ENCODE measurements at regions not wholly inside any gene's neighbourhood (a gene's known extent, or its start where the extent isn't known, plus 50 kb on each side); places are given as distances from the start of the nearest gene placed in this dataset.

DNA sequence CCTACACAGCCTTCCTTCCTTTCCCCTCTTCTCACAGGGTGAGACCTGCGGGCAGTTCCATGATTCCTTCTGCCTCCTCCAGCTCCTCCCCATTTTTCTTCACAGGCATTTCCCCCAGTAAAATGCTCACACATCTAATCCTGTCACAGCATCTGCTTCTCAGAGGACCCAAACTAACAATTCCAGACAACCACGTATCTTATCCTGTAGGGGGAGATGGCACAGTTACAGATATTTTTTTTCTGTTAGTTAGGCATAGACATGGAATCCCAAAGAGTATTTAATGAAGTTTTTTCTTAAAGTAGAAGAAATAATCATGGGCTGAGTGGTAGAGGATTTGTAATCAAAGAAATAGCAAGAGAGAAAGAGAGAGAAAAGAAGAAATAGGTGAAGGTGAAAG is 373.1 kb upstream of the ADAMTS9 start:
- H3K4me2 ChIP-seq (ENCODE audit: low read length), result no peak overlapping the region
- no peak overlapping the region for H3K9ac ChIP-seq (ENCODE audit: low read length)
- no peaks in the 10 kb centered on the region for H3K9me2 ChIP-seq (ENCODE audit: insufficient read depth)
- no TSS peak for BruUV-seq (replicated peaks)
- no peaks in the 10 kb centered on the region for H4K20me1 ChIP-seq (ENCODE audit: insufficient read depth)
- no peak overlapping the region for H3K27ac ChIP-seq (ENCODE audit: low read depth, low read length)
- intact Hi-C loops (cut with micrococcal nuclease), result no loop called here
- ATAC-seq (no peak), DNase-seq (ENCODE audit: low read depth, low spot score) (no peak)
- ChIA-PET POLR2A (no interaction called here), CTCF (no interaction called here), RAD21 (ENCODE audit: low non-redundant PET in 1 of 2, low total read pairs in 2 of 2, uncharacterized antibody in 2 of 2, unreplicated experiment in 2 of 2) (no interaction called here)
- H3K27me3 ChIP-seq (ENCODE audit: insufficient read depth, low read length), result peaks cover 4% of the 10 kb centered on the region; the same call in 1 of the 2 replicates
- H3K36me3 ChIP-seq (ENCODE audit: control insufficient read depth in 1 of 2, insufficient read depth in 2 of 2, low read length in 2 of 2), result no peaks in the 10 kb centered on the region
- no peaks in the 10 kb centered on the region for H3K4me1 ChIP-seq (ENCODE audit: control insufficient read depth in 1 of 2, insufficient read depth in 2 of 2, low read length in 2 of 2)
- TF ChIP-seq CEBPB (IDR thresholded peaks at IDR 0.05; ENCODE audit: low read depth), result no peak
- TF ChIP-seq, protein P1, sequence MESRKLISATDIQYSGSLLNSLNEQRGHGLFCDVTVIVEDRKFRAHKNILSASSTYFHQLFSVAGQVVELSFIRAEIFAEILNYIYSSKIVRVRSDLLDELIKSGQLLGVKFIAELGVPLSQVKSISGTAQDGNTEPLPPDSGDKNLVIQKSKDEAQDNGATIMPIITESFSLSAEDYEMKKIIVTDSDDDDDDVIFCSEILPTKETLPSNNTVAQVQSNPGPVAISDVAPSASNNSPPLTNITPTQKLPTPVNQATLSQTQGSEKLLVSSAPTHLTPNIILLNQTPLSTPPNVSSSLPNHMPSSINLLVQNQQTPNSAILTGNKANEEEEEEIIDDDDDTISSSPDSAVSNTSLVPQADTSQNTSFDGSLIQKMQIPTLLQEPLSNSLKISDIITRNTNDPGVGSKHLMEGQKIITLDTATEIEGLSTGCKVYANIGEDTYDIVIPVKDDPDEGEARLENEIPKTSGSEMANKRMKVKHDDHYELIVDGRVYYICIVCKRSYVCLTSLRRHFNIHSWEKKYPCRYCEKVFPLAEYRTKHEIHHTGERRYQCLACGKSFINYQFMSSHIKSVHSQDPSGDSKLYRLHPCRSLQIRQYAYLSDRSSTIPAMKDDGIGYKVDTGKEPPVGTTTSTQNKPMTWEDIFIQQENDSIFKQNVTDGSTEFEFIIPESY (IDR thresholded peaks at IDR 0.05; ENCODE audit: extremely low read depth, insufficient replicate concordance, low read length), result no peak
- no peak for TF ChIP-seq TCF7L2 (IDR thresholded peaks at IDR 0.05; ENCODE audit: borderline replicate concordance, extremely low read depth, insufficient read depth, insufficient read length)
- no peak for TF ChIP-seq ZFX (IDR thresholded peaks at IDR 0.05)
- TF ChIP-seq SIN3A (IDR thresholded peaks at IDR 0.05; ENCODE audit: low read depth), result no peak
- no peak for TF ChIP-seq EZH2phosphoT487 (IDR thresholded peaks at IDR 0.05; ENCODE audit: borderline replicate concordance)
- TF ChIP-seq SP1 (IDR thresholded peaks at IDR 0.05; ENCODE audit: low read depth), result no peak
- TF ChIP-seq EGR1 (IDR thresholded peaks at IDR 0.05; ENCODE audit: low read depth), result no peak
- TF ChIP-seq, protein P2, sequence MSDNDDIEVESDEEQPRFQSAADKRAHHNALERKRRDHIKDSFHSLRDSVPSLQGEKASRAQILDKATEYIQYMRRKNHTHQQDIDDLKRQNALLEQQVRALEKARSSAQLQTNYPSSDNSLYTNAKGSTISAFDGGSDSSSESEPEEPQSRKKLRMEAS (IDR thresholded peaks at IDR 0.05), result no peak
- TF ChIP-seq CBX3 (IDR thresholded peaks at IDR 0.05; ENCODE audit: low read depth), result no peak
- TF ChIP-seq, protein P3, sequence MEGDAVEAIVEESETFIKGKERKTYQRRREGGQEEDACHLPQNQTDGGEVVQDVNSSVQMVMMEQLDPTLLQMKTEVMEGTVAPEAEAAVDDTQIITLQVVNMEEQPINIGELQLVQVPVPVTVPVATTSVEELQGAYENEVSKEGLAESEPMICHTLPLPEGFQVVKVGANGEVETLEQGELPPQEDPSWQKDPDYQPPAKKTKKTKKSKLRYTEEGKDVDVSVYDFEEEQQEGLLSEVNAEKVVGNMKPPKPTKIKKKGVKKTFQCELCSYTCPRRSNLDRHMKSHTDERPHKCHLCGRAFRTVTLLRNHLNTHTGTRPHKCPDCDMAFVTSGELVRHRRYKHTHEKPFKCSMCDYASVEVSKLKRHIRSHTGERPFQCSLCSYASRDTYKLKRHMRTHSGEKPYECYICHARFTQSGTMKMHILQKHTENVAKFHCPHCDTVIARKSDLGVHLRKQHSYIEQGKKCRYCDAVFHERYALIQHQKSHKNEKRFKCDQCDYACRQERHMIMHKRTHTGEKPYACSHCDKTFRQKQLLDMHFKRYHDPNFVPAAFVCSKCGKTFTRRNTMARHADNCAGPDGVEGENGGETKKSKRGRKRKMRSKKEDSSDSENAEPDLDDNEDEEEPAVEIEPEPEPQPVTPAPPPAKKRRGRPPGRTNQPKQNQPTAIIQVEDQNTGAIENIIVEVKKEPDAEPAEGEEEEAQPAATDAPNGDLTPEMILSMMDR (IDR thresholded peaks at IDR 0.05 in 2 of 3, conservative IDR thresholded peaks at IDR 0.05 in 1 of 3; ENCODE audit: borderline replicate concordance in 1 of 3, insufficient read depth in 1 of 3, low read depth in 2 of 3, low read length in 2 of 3), result no peak
- TF ChIP-seq, protein P4, sequence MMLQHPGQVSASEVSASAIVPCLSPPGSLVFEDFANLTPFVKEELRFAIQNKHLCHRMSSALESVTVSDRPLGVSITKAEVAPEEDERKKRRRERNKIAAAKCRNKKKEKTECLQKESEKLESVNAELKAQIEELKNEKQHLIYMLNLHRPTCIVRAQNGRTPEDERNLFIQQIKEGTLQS (IDR thresholded peaks at IDR 0.05), result no peak
- H3K4me3 ChIP-seq (replicated peaks in 1 of 2; ENCODE audit: low read depth in 1 of 2, low read length in 2 of 2), result no peak overlapping the region
- H2AFZ ChIP-seq (ENCODE audit: low read depth, low read length, poor library complexity, severe bottlenecking), result no peak overlapping the region
- no peaks in the 10 kb centered on the region for H3K79me2 ChIP-seq (ENCODE audit: insufficient read depth, low read length)
- no peaks in the 10 kb centered on the region for H3K9me3 ChIP-seq (ENCODE audit: control insufficient read depth in 1 of 2, insufficient read depth in 1 of 2, low read depth in 1 of 2, low read length in 2 of 2)
